GM12872 (cell line): ENCODE measurements at regions not wholly inside any gene's neighbourhood (a gene's known extent, or its start where the extent isn't known, plus 50 kb on each side); places are given as distances from the start of the nearest gene placed in this dataset.

Source experiments
- TF ChIP-seq, protein P1 (sequence below): IDR thresholded peaks from 3 replicates; pipeline ENCODE4 v1.5.1; 2011; ENCODE audit warnings: low read depth, mild to moderate bottlenecking, low read length, moderate library complexity; ENCODE audit not compliant: insufficient read depth

DNA sequence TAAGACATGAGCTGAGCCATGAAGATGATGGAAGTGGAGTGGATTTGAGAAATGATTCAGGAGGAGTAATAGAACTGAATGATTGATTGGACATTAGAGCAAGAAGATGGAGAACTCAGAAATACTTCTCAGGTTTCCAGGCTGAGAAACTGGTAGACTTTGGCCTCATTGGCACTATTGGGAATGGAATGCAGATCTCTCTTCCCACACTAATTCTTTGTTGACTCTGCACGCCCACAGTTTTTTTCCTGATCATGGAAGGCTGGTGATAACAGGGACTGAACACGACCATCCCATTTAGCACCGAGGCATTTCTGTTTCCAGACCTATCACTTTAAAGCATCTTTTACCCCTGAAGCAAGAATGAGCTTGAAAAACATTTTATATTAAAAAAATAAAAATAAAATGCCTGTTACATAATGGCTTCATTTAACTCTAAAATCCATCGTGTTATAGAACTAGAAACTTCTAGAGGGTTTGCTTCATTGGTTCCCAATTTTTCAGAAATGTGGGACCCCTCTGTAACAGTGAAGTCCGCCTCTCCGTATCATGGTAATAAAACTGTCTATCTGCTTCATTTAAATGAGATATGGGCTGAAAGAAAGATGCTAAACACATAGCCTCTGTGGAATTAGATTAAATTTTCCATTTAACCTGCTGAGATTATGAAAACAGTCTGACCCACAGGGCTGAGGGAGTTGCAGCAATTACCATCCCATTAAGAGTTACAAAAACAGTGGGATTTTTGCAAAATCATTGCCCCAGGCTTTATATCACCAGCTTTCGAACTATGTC is 562.0 kb upstream of the CFAP20DC start:
- TF ChIP-seq, protein P1, sequence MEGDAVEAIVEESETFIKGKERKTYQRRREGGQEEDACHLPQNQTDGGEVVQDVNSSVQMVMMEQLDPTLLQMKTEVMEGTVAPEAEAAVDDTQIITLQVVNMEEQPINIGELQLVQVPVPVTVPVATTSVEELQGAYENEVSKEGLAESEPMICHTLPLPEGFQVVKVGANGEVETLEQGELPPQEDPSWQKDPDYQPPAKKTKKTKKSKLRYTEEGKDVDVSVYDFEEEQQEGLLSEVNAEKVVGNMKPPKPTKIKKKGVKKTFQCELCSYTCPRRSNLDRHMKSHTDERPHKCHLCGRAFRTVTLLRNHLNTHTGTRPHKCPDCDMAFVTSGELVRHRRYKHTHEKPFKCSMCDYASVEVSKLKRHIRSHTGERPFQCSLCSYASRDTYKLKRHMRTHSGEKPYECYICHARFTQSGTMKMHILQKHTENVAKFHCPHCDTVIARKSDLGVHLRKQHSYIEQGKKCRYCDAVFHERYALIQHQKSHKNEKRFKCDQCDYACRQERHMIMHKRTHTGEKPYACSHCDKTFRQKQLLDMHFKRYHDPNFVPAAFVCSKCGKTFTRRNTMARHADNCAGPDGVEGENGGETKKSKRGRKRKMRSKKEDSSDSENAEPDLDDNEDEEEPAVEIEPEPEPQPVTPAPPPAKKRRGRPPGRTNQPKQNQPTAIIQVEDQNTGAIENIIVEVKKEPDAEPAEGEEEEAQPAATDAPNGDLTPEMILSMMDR, result no peak

DNA sequence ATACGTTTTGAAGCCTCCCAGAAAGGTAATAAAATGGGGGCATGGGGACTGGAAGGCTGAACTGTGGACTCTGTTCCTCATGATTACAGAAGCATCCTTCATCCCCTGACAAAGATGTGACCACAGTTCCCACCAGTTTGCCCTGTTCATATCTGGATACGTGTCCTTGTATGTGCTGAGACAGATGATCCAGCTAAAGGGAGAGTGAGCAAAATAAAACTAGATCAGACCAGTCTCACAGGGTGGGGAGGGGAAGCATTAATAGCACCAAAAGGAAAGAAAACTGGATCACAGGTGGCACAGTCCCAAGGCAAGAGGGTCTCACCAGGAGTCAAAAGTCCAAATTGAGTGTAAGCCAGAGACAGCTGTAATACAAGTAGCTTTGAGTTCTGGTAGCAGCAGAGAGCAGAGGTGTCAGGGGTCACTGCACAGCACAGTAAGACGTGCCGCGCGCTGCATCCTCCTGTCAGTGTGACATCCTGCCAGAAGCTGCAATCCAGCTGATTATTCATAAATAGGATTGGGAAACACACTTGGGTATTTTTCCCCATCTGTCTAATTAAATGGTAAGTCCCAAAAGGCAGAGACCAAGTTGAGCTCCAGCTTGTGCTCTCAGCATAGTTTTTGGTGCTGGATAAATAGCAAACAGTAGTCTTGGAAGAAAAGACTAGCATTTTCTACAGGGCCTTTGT is 560.0 kb upstream of the CFAP20DC start:
- TF ChIP-seq, protein P1, result no peak

DNA sequence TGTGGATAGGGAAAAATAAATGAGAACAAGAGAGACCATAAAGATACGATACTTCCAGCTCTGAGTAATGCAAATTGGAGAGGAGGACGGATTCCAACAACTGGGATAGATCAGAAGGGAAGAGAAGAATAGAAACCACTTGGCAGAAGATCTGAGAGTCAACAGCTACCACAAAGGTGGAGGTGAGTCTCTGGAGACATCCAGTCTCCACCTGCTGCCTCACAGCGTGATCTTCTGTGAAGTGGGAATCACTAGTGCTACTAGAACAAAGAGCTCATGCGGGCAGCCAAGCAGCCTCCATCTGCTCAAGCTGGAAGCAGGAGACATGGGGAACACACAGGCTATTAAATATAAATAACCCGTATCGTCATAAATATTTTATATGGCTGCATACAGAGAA is 558.5 kb upstream of the CFAP20DC start:
- TF ChIP-seq, protein P1, result no peak

DNA sequence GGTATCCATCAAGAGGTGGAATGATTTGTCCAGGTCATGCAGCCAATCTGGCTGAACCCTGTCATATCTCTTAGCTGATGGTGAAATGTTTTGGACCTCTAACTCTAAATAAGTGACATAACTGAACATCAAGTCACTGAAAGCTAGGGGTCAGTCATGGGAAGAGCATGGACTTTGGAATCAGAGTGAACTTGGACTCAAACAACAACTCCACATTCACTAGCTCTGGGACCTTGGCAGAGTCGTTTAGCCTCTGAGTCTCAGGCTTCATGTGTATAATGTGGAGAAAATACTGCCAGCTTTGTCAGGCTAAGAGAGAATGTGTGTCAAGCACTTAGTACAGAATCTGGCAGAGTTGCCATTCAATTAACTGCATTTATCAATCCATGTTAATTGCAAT is 557.8 kb upstream of the CFAP20DC start:
- TF ChIP-seq, protein P1, result no peak

DNA sequence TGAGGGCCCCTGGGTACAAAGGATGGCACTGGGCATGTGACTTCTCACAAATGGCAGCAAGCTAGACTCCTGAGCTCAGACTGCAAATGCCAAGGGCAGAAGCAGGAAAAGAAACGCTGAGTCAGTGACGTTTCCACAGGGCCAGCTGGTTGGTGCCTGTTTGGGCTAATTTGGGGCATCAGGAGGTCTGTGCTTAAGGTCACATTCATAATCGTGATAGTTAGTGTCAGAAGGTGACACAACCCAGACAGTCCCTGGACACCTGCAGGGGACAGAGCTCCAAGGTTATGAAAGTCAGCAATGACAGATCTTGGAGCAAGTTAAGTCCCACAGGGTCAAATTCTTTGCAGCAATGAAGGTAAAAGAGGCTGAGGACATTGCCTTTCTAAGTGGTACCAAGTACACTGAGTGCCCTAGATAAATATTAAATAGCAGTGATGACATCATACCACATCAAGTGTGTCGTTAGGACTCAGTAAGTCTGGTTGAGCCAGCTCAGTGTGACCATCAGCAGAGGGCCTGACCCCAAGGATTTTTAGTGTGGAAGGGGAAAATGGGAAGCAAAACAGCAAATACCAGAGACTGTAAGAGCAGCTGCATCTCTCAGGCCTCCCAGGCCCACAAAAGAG is 556.9 kb upstream of the CFAP20DC start:
- TF ChIP-seq, protein P1, result no peak

DNA sequence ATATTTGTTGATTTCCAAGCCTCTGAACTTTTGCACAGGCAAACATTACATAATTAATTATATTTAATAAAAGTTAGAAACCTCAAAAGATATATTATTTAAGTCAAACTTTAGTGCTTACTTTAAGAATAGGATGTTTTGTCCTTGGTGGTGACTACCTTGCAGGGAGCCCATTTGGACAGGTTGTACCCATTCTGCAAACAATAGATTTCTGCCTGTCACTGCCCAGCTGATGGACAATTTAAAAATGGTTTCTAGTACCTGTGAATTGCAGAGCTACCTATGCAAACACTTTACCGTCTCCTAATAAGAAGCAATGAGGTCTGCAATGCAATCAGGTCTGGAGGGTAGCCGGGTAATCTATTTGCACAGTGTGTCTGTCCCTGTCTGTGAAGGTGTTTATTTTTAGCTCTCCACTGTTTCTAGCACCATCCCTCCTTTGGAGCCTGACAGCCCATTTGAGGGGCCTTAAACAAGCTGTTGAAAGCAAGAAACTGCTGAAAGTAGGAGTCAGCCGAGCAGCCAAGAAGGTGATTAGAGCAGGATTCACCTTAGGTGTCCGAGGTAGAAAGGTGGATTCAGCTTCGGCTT is 556.2 kb upstream of the CFAP20DC start:
- TF ChIP-seq, protein P1, result no peak

DNA sequence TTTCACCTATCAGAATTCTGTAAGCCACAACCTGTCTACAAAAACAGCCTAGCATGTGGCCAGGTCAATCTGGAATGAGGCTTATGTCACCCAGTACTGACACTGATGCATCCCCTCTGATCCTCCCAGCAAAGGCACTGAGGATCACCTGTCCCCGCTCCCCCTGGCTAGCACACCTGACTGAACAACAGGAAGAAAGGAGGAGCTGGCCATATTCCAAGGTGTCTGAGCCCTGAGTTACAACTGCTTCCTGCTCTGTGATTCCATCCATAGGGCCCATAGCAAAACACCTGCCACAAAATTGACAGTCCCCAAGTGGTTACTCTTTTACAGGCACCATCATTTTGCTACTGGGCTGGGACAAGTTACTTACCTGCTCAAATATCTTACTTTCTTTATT is 555.5 kb upstream of the CFAP20DC start:
- TF ChIP-seq, protein P1, result no peak
